ENCODE measurements at regions not wholly inside any gene's neighbourhood (a gene's known extent, or its start where the extent isn't known, plus 50 kb on each side); places are given as distances from the start of the nearest gene placed in this dataset.

GRCh38 chr2:62604336-62604735, 98.3 kb upstream of the TMEM17 start:
- TF ChIP-seq POLR2A (IDR thresholded peaks at IDR 0.05; ENCODE audit: low read depth, low read length), result no peak
- TF ChIP-seq CTCF (conservative IDR thresholded peaks at IDR 0.05; ENCODE audit: low read depth, low read length), result no peak
- TF ChIP-seq CHD1 (IDR thresholded peaks at IDR 0.05; ENCODE audit: low read depth, low read length), result no peak
- no peak for TF ChIP-seq BHLHE40 (IDR thresholded peaks at IDR 0.05; ENCODE audit: low read depth, low read length)
- TF ChIP-seq RAD21 (IDR thresholded peaks at IDR 0.05; ENCODE audit: low read length), result no peak
- TF ChIP-seq USF2 (IDR thresholded peaks at IDR 0.05; ENCODE audit: low read depth, low read length), result no peak
- TF ChIP-seq RCOR1 (IDR thresholded peaks at IDR 0.05; ENCODE audit: insufficient replicate concordance, low read length), result no peak
- no peak for TF ChIP-seq MAFK (IDR thresholded peaks at IDR 0.05; ENCODE audit: low read depth, low read length)
- no peak for TF ChIP-seq CEBPB (IDR thresholded peaks at IDR 0.05; ENCODE audit: low read depth, low read length)
- no peak for TF ChIP-seq ELK1 (IDR thresholded peaks at IDR 0.05; ENCODE audit: borderline replicate concordance, low read depth, low read length)
- no peak for TF ChIP-seq RFX5 (IDR thresholded peaks at IDR 0.05; ENCODE audit: low read depth, low read length)
- no peak for TF ChIP-seq SMC3 (IDR thresholded peaks at IDR 0.05; ENCODE audit: low read depth, low read length)

All from IMR-90 (cell line).